ENCODE measurements at regions not wholly inside any gene's neighbourhood (a gene's known extent, or its start where the extent isn't known, plus 50 kb on each side); places are given as distances from the start of the nearest gene placed in this dataset.

GRCh38 chr5:124858612-124859011 lies 112.2 kb upstream of the ZNF608 start:
- TF ChIP-seq YY1 (IDR thresholded peaks at IDR 0.05; ENCODE audit: low read depth) (no peak), EP300 (IDR thresholded peaks at IDR 0.05; ENCODE audit: borderline replicate concordance) (no peak), MAX (IDR thresholded peaks at IDR 0.05) (no peak)
